A172 (cell line): ENCODE measurements at regions not wholly inside any gene's neighbourhood (a gene's known extent, or its start where the extent isn't known, plus 50 kb on each side); places are given as distances from the start of the nearest gene placed in this dataset.
"Not testable (repeated sequence)": the region's sequence is repeated elsewhere in the genome, so short reads cannot be mapped to it uniquely, and the experiment has no call there.

Experiments
- DNase-seq: peaks from one replicate; pipeline ENCODE4 v3.0.0-alpha.2; 2015; ENCODE audit warnings: low spot score

- no peak for DNase-seq
Measured at GRCh38 chr14:41295734-41296133, 310.9 kb upstream of the LRFN5 start.

- DNase-seq, result no peak
Measured at GRCh38 chr14:41289025-41289424, 317.7 kb upstream of the LRFN5 start.

GRCh38 chr14:41285186-41285748 is 321.4 kb upstream of the LRFN5 start:
- DNase-seq, result peak; percentile 53

- DNase-seq, result no peak
Measured at GRCh38 chr14:41280745-41281144, 325.9 kb upstream of the LRFN5 start.

- no peak for DNase-seq
Measured at GRCh38 chr14:41277450-41277849, 329.2 kb upstream of the LRFN5 start.

GRCh38 chr14:41257476-41257875 is 349.2 kb upstream of the LRFN5 start:
- no peak for DNase-seq

- no peak for DNase-seq
Measured at GRCh38 chr14:41235466-41235865, 371.2 kb upstream of the LRFN5 start.

GRCh38 chr14:41230683-41231082 is 376.0 kb upstream of the LRFN5 start:
- DNase-seq, result no peak

- DNase-seq, result no peak
Measured at GRCh38 chr14:41229824-41230223, 376.9 kb upstream of the LRFN5 start.

GRCh38 chr14:41225433-41225832 is 381.2 kb upstream of the LRFN5 start:
- no peak for DNase-seq

GRCh38 chr14:41222581-41222980 is 384.1 kb upstream of the LRFN5 start:
- DNase-seq, result no peak

GRCh38 chr14:41214978-41215377 is 391.7 kb upstream of the LRFN5 start:
- DNase-seq, result not testable (repeated sequence)

- DNase-seq, result no peak
Measured at GRCh38 chr14:41201696-41202095, 405.0 kb upstream of the LRFN5 start.

GRCh38 chr14:41187868-41188267 is 418.8 kb upstream of the LRFN5 start:
- DNase-seq, result no peak

- no peak for DNase-seq
Measured at GRCh38 chr14:41171045-41171444, 435.6 kb upstream of the LRFN5 start.

- DNase-seq, result no peak
Measured at GRCh38 chr14:41167040-41167439, 439.6 kb upstream of the LRFN5 start.

GRCh38 chr14:41154143-41154807 is 452.4 kb upstream of the LRFN5 start:
- DNase-seq, result no peak

GRCh38 chr14:41146391-41146790 is 460.3 kb upstream of the LRFN5 start:
- DNase-seq, result no peak

GRCh38 chr14:41144370-41144769 is 462.3 kb upstream of the LRFN5 start:
- DNase-seq, result no peak

- DNase-seq, result no peak
Measured at GRCh38 chr14:41137741-41138140, 468.9 kb upstream of the LRFN5 start.

- DNase-seq, result no peak
Measured at GRCh38 chr14:41130274-41130673, 476.4 kb upstream of the LRFN5 start.

- no peak for DNase-seq
Measured at GRCh38 chr14:41120402-41120801, 486.3 kb upstream of the LRFN5 start.

- no peak for DNase-seq
Measured at GRCh38 chr14:41096131-41096530, 510.5 kb upstream of the LRFN5 start.

GRCh38 chr14:41087056-41087455 is 519.6 kb upstream of the LRFN5 start:
- DNase-seq, result no peak
